Immature natural killer cell (primary cell): ENCODE measurements at regions not wholly inside any gene's neighbourhood (a gene's known extent, or its start where the extent isn't known, plus 50 kb on each side); places are given as distances from the start of the nearest gene placed in this dataset.

ENCODE experiments used
- DNase-seq, 3 donors: peaks; one replicate each; pipeline ENCODE4 v3.0.0; 2022; ENCODE audit warnings: mixed read lengths in 1 of 3
- H3K27ac Mint-ChIP-seq, 6 donors: one replicate each; pipeline ENCODE4 v1.8.0; 2020; ENCODE audit warnings: mixed read lengths in 6 of 6, mild to moderate bottlenecking in 5 of 6, inconsistent platforms in 4 of 6, moderate library complexity in 3 of 6
- H3K27me3 Mint-ChIP-seq, 3 donors: one replicate each; pipeline ENCODE4 v1.8.0; 2020 to 2021; ENCODE audit warnings: low read depth in 3 of 3, mild to moderate bottlenecking in 3 of 3, mixed read lengths in 3 of 3, moderate library complexity in 3 of 3, inconsistent platforms in 1 of 3
- H3K36me3 Mint-ChIP-seq, 3 donors: one replicate each; pipeline ENCODE4 v1.8.0; 2020; ENCODE audit warnings: mixed read lengths in 3 of 3, inconsistent platforms in 2 of 3, mild to moderate bottlenecking in 2 of 3
- H3K4me1 Mint-ChIP-seq, 2 donors: one replicate each; pipeline ENCODE4 v1.8.0; 2020; ENCODE audit warnings: inconsistent platforms in 2 of 2, mild to moderate bottlenecking in 2 of 2, mixed read lengths in 2 of 2, moderate library complexity in 1 of 2
- H3K4me3 Mint-ChIP-seq, 5 donors: one replicate each; pipeline ENCODE4 v1.8.0; 2020; ENCODE audit warnings: mild to moderate bottlenecking in 5 of 5, mixed read lengths in 5 of 5, inconsistent platforms in 3 of 5, moderate library complexity in 3 of 5
- H3K9me3 Mint-ChIP-seq, 6 donors: one replicate each; pipeline ENCODE4 v1.8.0; 2020; ENCODE audit warnings: mild to moderate bottlenecking in 6 of 6, mixed read lengths in 6 of 6, inconsistent platforms in 4 of 6, moderate library complexity in 3 of 6

GRCh38 chr9:88235615-88236014, 97.3 kb upstream of the SPATA31C2 start:
- H3K9me3 Mint-ChIP-seq = peaks cover 0 to 5% (median 0%) of the 10 kb centered on the region in 6 donors
- H3K36me3 Mint-ChIP-seq = no peaks in the 10 kb centered on the region
- no peak overlapping the region for H3K4me3 Mint-ChIP-seq
- no peak for DNase-seq
- H3K27me3 Mint-ChIP-seq = peaks cover 18 to 20% (median 18%) of the 10 kb centered on the region in 3 donors
- H3K27ac Mint-ChIP-seq = no peak overlapping the region
- peaks cover 12% of the 10 kb centered on the region in 2 donors for H3K4me1 Mint-ChIP-seq

GRCh38 chr9:88234114-88234513, 95.8 kb upstream of the SPATA31C2 start:
- peaks cover 10 to 12% of the 10 kb centered on the region in 2 donors for H3K4me1 Mint-ChIP-seq
- peaks cover 0 to 5% (median 0%) of the 10 kb centered on the region in 6 donors for H3K9me3 Mint-ChIP-seq
- H3K4me3 Mint-ChIP-seq = no peak overlapping the region
- DNase-seq = no peak
- H3K27ac Mint-ChIP-seq = no peak overlapping the region
- no peaks in the 10 kb centered on the region for H3K36me3 Mint-ChIP-seq
- peaks cover 10 to 19% (median 14%) of the 10 kb centered on the region in 3 donors for H3K27me3 Mint-ChIP-seq

GRCh38 chr9:88233091-88233490, 94.8 kb upstream of the SPATA31C2 start:
- no peak overlapping the region for H3K4me3 Mint-ChIP-seq
- no peaks in the 10 kb centered on the region for H3K36me3 Mint-ChIP-seq

GRCh38 chr9:88230612-88231011, 92.3 kb upstream of the SPATA31C2 start:
- Mint-ChIP-seq H3K27ac (no peak overlapping the region), H3K9me3 (peaks cover 0 to 5% (median 0%) of the 10 kb centered on the region in 6 donors), H3K4me3 (no peak overlapping the region), H3K36me3 (no peaks in the 10 kb centered on the region), H3K4me1 (no peaks in the 10 kb centered on the region), H3K27me3 (peaks cover 6 to 9% (median 6%) of the 10 kb centered on the region in 3 donors)
- no peak for DNase-seq

More at GRCh38 chr9:88233091-88233490, 94.8 kb upstream of the SPATA31C2 start:
- no peak for DNase-seq
- Mint-ChIP-seq H3K4me1 (peaks cover 6 to 7% of the 10 kb centered on the region in 2 donors), H3K27me3 (peaks cover 11 to 13% (median 12%) of the 10 kb centered on the region in 3 donors), H3K9me3 (peaks cover 0 to 5% (median 0%) of the 10 kb centered on the region in 6 donors), H3K27ac (no peak overlapping the region)

- Mint-ChIP-seq H3K27ac (no peak overlapping the region), H3K9me3 (peaks cover 0 to 5% (median 0%) of the 10 kb centered on the region in 6 donors), H3K27me3 (peaks cover 4 to 6% (median 5%) of the 10 kb centered on the region in 3 donors), H3K36me3 (no peaks in the 10 kb centered on the region), H3K4me3 (no peak overlapping the region), H3K4me1 (no peaks in the 10 kb centered on the region)
- DNase-seq = no peak
Measured at GRCh38 chr9:88229434-88229833, 91.2 kb upstream of the SPATA31C2 start.

GRCh38 chr9:88224938-88225337, 86.7 kb upstream of the SPATA31C2 start:
- Mint-ChIP-seq H3K4me1 (peaks cover 0 to 2% of the 10 kb centered on the region in 2 donors), H3K36me3 (no peaks in the 10 kb centered on the region), H3K27ac (no peak overlapping the region), H3K4me3 (no peak overlapping the region), H3K9me3 (no peaks in the 10 kb centered on the region), H3K27me3 (peaks cover 0 to 7% (median 3%) of the 10 kb centered on the region in 3 donors)
- DNase-seq = no peak

- no peak overlapping the region for H3K4me3 Mint-ChIP-seq
- no peaks in the 10 kb centered on the region for H3K9me3 Mint-ChIP-seq
- H3K4me1 Mint-ChIP-seq = peaks cover 0 to 2% of the 10 kb centered on the region in 2 donors
- H3K36me3 Mint-ChIP-seq = no peaks in the 10 kb centered on the region
- H3K27me3 Mint-ChIP-seq = peaks cover 0 to 7% (median 5%) of the 10 kb centered on the region in 3 donors
- no peak overlapping the region for H3K27ac Mint-ChIP-seq
- no peak for DNase-seq
Measured at GRCh38 chr9:88221105-88221504, 82.8 kb upstream of the SPATA31C2 start.

- no peak overlapping the region for H3K4me3 Mint-ChIP-seq
- DNase-seq = no peak
- peaks cover 0 to 7% (median 5%) of the 10 kb centered on the region in 3 donors for H3K27me3 Mint-ChIP-seq
Measured at GRCh38 chr9:88220652-88221051, 82.4 kb upstream of the SPATA31C2 start.

GRCh38 chr9:88219601-88220000, 81.3 kb upstream of the SPATA31C2 start:
- DNase-seq = no peak
- Mint-ChIP-seq H3K9me3 (no peaks in the 10 kb centered on the region), H3K27ac (no peak overlapping the region), H3K4me1 (peaks cover 0 to 2% of the 10 kb centered on the region in 2 donors), H3K36me3 (no peaks in the 10 kb centered on the region), H3K4me3 (no peak overlapping the region), H3K27me3 (peaks cover 0 to 11% (median 5%) of the 10 kb centered on the region in 3 donors)

More at GRCh38 chr9:88220652-88221051, 82.4 kb upstream of the SPATA31C2 start:
- Mint-ChIP-seq H3K36me3 (no peaks in the 10 kb centered on the region), H3K27ac (no peak overlapping the region), H3K9me3 (no peaks in the 10 kb centered on the region), H3K4me1 (peaks cover 0 to 2% of the 10 kb centered on the region in 2 donors)

GRCh38 chr9:88218726-88219125, 80.5 kb upstream of the SPATA31C2 start:
- no peak overlapping the region for H3K4me3 Mint-ChIP-seq
- H3K4me1 Mint-ChIP-seq = peaks cover 0 to 2% of the 10 kb centered on the region in 2 donors
- DNase-seq = no peak
- peaks cover 0 to 1% (median 0%) of the 10 kb centered on the region in 6 donors for H3K9me3 Mint-ChIP-seq
- H3K27ac Mint-ChIP-seq = no peak overlapping the region
- H3K27me3 Mint-ChIP-seq = peaks cover 0 to 13% (median 5%) of the 10 kb centered on the region in 3 donors
- H3K36me3 Mint-ChIP-seq = no peaks in the 10 kb centered on the region

GRCh38 chr9:88216126-88216995, 78.1 kb upstream of the SPATA31C2 start:
- no peaks in the 10 kb centered on the region for H3K36me3 Mint-ChIP-seq
- no peak overlapping the region for H3K4me3 Mint-ChIP-seq
- H3K27ac Mint-ChIP-seq = no peak overlapping the region
- peaks cover 0 to 11% (median under 1%) of the 10 kb centered on the region in 6 donors for H3K9me3 Mint-ChIP-seq
- H3K27me3 Mint-ChIP-seq = peaks cover 0 to 11% (median 3%) of the 10 kb centered on the region in 3 donors
- H3K4me1 Mint-ChIP-seq = peaks cover 0 to under 1% of the 10 kb centered on the region in 2 donors
- DNase-seq = no peak

GRCh38 chr9:88215196-88216125, 77.2 kb upstream of the SPATA31C2 start:
- Mint-ChIP-seq H3K27me3 (peaks cover 0 to 11% (median 3%) of the 10 kb centered on the region in 3 donors), H3K4me1 (no peaks in the 10 kb centered on the region), H3K36me3 (no peaks in the 10 kb centered on the region), H3K9me3 (peaks cover 0 to 11% (median under 1%) of the 10 kb centered on the region in 6 donors), H3K4me3 (no peak overlapping the region), H3K27ac (no peak overlapping the region)
- DNase-seq = no peak

- H3K4me3 Mint-ChIP-seq = no peak overlapping the region
- H3K9me3 Mint-ChIP-seq = no peaks in the 10 kb centered on the region
- DNase-seq = no peak
- H3K27me3 Mint-ChIP-seq = peaks cover 3 to 12% (median 3%) of the 10 kb centered on the region in 3 donors
- no peak overlapping the region for H3K27ac Mint-ChIP-seq
- H3K36me3 Mint-ChIP-seq = no peaks in the 10 kb centered on the region
- peaks cover 0 to 2% of the 10 kb centered on the region in 2 donors for H3K4me1 Mint-ChIP-seq
Measured at GRCh38 chr9:88202321-88202720, 64.0 kb upstream of the SPATA31C2 start.
